ENCODE measurements at regions not wholly inside any gene's neighbourhood (a gene's known extent, or its start where the extent isn't known, plus 50 kb on each side); places are given as distances from the start of the nearest gene placed in this dataset.

DNA sequence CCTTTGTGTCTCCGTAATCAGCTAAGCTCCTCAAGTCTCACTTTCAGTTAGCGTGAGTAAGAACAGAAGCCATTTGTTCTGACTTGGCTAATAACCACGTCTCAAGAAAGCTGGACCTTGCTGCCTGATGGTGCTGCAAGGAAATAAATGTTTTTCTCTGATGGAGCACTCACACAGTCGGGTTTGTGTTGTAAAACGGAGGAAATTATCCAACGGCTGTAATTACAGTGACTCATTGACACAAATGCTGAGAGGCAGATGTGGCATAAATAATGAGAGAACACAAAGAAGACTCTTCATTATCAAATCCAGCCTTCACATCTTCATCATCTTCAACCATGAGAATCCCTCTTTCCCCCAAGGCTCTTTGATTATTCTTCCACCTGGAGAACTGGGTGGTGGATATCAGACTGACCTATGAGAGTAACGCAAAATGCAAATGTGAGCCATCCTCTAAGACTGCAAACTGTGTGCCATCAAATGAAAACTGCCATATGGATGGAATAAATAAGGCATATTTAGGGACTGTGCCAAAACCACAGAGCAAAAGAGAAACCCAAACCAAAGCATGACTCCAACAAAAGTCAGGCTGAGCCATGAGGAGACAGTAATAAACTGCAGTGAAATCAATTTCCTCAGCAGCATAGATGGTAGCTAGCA, 252.6 kb downstream of the RND3 start:
- Histone ChIP-seq H3K4me3 (ENCODE audit: low read length) (no peak overlapping the region), H3K9me3 (ENCODE audit: control insufficient read depth in 2 of 3, low read length in 3 of 3) (no peaks in the 10 kb centered on the region), H3K36me3 (ENCODE audit: control insufficient read depth in 2 of 3, insufficient read depth in 3 of 3, low read length in 3 of 3) (no peaks in the 10 kb centered on the region), H3K4me1 (ENCODE audit: control insufficient read depth in 2 of 2, insufficient read depth in 2 of 2, low read length in 2 of 2) (no peaks in the 10 kb centered on the region), H3K27me3 (ENCODE audit: control insufficient read depth in 2 of 2, insufficient read depth in 2 of 2, low read length in 2 of 2) (no peaks in the 10 kb centered on the region), H3K27ac (ENCODE audit: low read depth, low read length) (no peak overlapping the region)
- H3K27me3 Mint-ChIP-seq, result no peaks in the 10 kb centered on the region
- no peak overlapping the region for H3K27ac Mint-ChIP-seq
- H3K36me3 Mint-ChIP-seq, result no peaks in the 10 kb centered on the region
- no peak for DNase-seq
- H3K4me3 Mint-ChIP-seq, result no peak overlapping the region
- ATAC-seq, result no peak
- POLR2A ChIA-PET, result no interaction called here
- H3K9me3 Mint-ChIP-seq, result peaks cover 0 to 6% (median 0%) of the 10 kb centered on the region in 11 donors
- no peaks in the 10 kb centered on the region for H3K4me1 Mint-ChIP-seq
- CTCF ChIA-PET, result no interaction called here
- intact Hi-C loops (cut with micrococcal nuclease), result no loop called here

DNA sequence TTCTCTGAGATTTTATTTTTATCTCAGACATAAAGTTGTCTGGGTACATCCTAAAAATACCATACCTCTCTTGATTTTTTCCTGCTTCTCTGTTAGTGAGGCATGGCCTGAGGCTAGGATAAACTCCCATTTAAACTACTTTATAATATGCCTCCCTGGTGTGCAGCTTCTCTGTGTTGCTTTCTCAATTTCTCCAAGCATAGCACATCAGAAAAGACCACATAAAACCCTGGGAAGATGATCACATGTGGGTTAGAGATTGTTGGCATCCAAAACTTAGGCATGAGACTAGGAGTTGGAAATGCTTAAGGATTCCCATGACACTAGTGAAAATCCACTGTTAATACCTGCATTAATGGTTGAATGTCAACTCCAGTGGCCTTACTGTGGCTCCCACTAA, 254.6 kb downstream of the RND3 start:
- Mint-ChIP-seq H3K27me3 (no peaks in the 10 kb centered on the region), H3K36me3 (no peaks in the 10 kb centered on the region), H3K27ac (no peak overlapping the region), H3K9me3 (peaks cover 0 to 6% (median 0%) of the 10 kb centered on the region in 11 donors), H3K4me1 (no peaks in the 10 kb centered on the region), H3K4me3 (no peak overlapping the region)
- Histone ChIP-seq H3K27me3 (ENCODE audit: control insufficient read depth in 2 of 2, insufficient read depth in 2 of 2, low read length in 2 of 2) (no peaks in the 10 kb centered on the region), H3K4me1 (ENCODE audit: control insufficient read depth in 2 of 2, insufficient read depth in 2 of 2, low read length in 2 of 2) (no peaks in the 10 kb centered on the region), H3K4me3 (ENCODE audit: low read length) (no peak overlapping the region), H3K9me3 (ENCODE audit: control insufficient read depth in 2 of 3, low read length in 3 of 3) (no peaks in the 10 kb centered on the region), H3K36me3 (ENCODE audit: control insufficient read depth in 2 of 3, insufficient read depth in 3 of 3, low read length in 3 of 3) (no peaks in the 10 kb centered on the region), H3K27ac (ENCODE audit: low read depth, low read length) (no peak overlapping the region)
- intact Hi-C loops (cut with micrococcal nuclease), result no loop called here
- POLR2A ChIA-PET, result no interaction called here
- no peak for DNase-seq
- CTCF ChIA-PET, result no interaction called here
- no peak for ATAC-seq

DNA sequence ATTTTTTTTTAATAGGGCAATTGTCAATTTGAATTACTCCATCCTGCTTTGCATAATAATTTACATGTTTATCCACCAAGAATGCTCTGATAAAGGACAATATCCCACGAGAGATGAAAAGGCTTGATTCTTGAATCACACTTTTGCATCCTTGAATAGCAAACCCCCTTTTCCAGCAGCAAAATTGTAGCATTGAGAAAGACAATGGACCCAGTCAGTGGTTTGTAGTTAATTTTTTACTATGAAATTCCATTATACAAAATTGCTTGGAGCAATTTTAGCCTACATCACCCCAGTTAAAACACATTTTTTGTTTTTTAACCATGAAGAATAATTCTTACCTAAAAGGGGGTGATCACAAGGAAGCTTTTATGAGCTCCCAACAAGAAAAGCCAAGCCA, 255.1 kb downstream of the RND3 start:
- H3K9me3 Mint-ChIP-seq, result peaks cover 0 to 6% (median 0%) of the 10 kb centered on the region in 11 donors
- intact Hi-C loops (cut with micrococcal nuclease), result no loop called here
- no peak overlapping the region for H3K27ac Mint-ChIP-seq

DNA sequence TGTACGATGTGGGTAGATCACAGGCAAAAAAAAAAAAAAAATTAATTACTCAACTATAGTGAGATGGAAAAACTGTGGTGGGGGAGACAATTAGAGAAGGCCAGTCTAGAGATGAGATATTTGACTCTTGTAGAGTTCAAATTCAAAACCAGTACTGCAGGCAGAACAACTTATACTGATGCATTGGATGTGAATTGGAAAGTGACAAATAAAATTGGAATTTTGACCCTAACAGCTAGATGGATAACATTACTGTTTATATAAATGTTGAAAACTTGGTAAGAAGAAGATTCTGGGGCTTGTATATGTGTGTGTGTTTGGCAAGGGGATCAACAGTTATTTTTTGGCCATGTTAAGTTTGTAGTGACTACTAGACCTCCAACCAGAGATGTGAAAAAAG, 256.9 kb downstream of the RND3 start:
- H3K9me3 ChIP-seq (ENCODE audit: control insufficient read depth in 2 of 3, low read length in 3 of 3), result no peaks in the 10 kb centered on the region
- ChIA-PET POLR2A (no interaction called here), CTCF (no interaction called here)
- ATAC-seq (no peak), DNase-seq (no peak)
- Mint-ChIP-seq H3K27ac (no peak overlapping the region), H3K36me3 (no peaks in the 10 kb centered on the region), H3K9me3 (peaks cover 0 to 6% (median 0%) of the 10 kb centered on the region in 11 donors), H3K4me1 (no peaks in the 10 kb centered on the region), H3K4me3 (no peak overlapping the region), H3K27me3 (no peaks in the 10 kb centered on the region)
- no peak overlapping the region for H3K27ac ChIP-seq (ENCODE audit: low read depth, low read length)
- intact Hi-C loops (cut with micrococcal nuclease), result no loop called here
- H3K36me3 ChIP-seq (ENCODE audit: control insufficient read depth in 2 of 3, insufficient read depth in 3 of 3, low read length in 3 of 3), result no peaks in the 10 kb centered on the region
- no peak overlapping the region for H3K4me3 ChIP-seq (ENCODE audit: low read length)
- no peaks in the 10 kb centered on the region for H3K27me3 ChIP-seq (ENCODE audit: control insufficient read depth in 2 of 2, insufficient read depth in 2 of 2, low read length in 2 of 2)
- no peaks in the 10 kb centered on the region for H3K4me1 ChIP-seq (ENCODE audit: control insufficient read depth in 2 of 2, insufficient read depth in 2 of 2, low read length in 2 of 2)

More for the DNA sequence above, 255.1 kb downstream of the RND3 start:
- no peak overlapping the region for H3K4me3 ChIP-seq (ENCODE audit: low read length)
- H3K4me1 Mint-ChIP-seq, result no peaks in the 10 kb centered on the region
- H3K4me3 Mint-ChIP-seq, result no peak overlapping the region
- ChIA-PET CTCF (no interaction called here), POLR2A (no interaction called here)
- H3K9me3 ChIP-seq (ENCODE audit: control insufficient read depth in 2 of 3, low read length in 3 of 3), result no peaks in the 10 kb centered on the region
- H3K4me1 ChIP-seq (ENCODE audit: control insufficient read depth in 2 of 2, insufficient read depth in 2 of 2, low read length in 2 of 2), result no peaks in the 10 kb centered on the region
- H3K27me3 Mint-ChIP-seq, result no peaks in the 10 kb centered on the region
- H3K27me3 ChIP-seq (ENCODE audit: control insufficient read depth in 2 of 2, insufficient read depth in 2 of 2, low read length in 2 of 2), result no peaks in the 10 kb centered on the region
- no peaks in the 10 kb centered on the region for H3K36me3 Mint-ChIP-seq
- H3K27ac ChIP-seq (ENCODE audit: low read depth, low read length), result no peak overlapping the region
- no peaks in the 10 kb centered on the region for H3K36me3 ChIP-seq (ENCODE audit: control insufficient read depth in 2 of 3, insufficient read depth in 3 of 3, low read length in 3 of 3)
- DNase-seq, result no peak
- ATAC-seq, result no peak

DNA sequence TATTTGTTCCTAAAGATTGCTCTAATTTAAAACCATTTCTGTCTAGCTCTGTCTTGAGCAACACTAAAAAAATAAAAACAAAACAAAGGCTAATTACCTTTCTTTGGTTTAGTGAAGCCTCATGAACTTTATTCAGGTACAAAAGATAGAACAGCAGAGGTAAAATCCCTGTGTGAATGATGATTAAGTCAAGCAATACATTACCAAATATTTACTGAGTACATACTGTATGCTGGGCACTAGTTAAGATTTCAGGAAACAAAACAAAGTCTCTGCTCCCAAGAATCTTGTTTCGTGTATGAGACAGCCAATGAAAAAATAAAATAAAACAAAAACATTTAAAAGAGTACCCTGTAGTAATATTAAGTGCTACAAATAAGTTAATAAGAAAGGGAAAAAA, 257.5 kb downstream of the RND3 start:
- H3K27ac ChIP-seq (ENCODE audit: low read depth, low read length), result no peak overlapping the region
- POLR2A ChIA-PET, result no interaction called here
- Mint-ChIP-seq H3K27me3 (no peaks in the 10 kb centered on the region), H3K27ac (no peak overlapping the region), H3K9me3 (peaks cover 0 to 6% (median 0%) of the 10 kb centered on the region in 11 donors), H3K4me3 (no peak overlapping the region), H3K36me3 (no peaks in the 10 kb centered on the region), H3K4me1 (no peaks in the 10 kb centered on the region)
- DNase-seq (no peak), ATAC-seq (no peak)
- CTCF ChIA-PET, result no interaction called here
- no peaks in the 10 kb centered on the region for H3K4me1 ChIP-seq (ENCODE audit: control insufficient read depth in 2 of 2, insufficient read depth in 2 of 2, low read length in 2 of 2)
- H3K9me3 ChIP-seq (ENCODE audit: control insufficient read depth in 2 of 3, low read length in 3 of 3), result no peaks in the 10 kb centered on the region
- H3K4me3 ChIP-seq (ENCODE audit: low read length), result no peak overlapping the region
- intact Hi-C loops (cut with micrococcal nuclease), result no loop called here
- H3K27me3 ChIP-seq (ENCODE audit: control insufficient read depth in 2 of 2, insufficient read depth in 2 of 2, low read length in 2 of 2), result no peaks in the 10 kb centered on the region
- no peaks in the 10 kb centered on the region for H3K36me3 ChIP-seq (ENCODE audit: control insufficient read depth in 2 of 3, insufficient read depth in 3 of 3, low read length in 3 of 3)

DNA sequence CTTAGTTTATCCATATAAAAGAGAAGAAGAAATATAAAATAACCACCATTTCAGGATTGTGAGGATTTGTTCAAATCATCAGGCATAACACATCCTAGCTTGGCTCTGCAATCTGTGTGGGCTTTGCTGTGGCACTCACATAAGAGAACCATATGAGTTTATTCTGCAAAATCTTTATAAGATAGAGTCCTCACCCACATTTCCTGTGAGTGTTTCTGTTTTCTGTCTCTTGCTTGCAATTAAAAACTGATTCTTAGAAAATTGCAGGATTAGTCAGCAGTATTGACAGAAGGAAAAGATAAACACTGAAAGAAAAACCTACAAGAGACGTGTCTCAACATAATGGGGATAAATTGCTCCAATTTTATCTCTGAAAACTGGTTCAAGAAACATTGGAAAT, 258.5 kb downstream of the RND3 start:
- CTCF ChIA-PET, result no interaction called here
- Mint-ChIP-seq H3K36me3 (no peaks in the 10 kb centered on the region), H3K4me3 (no peak overlapping the region), H3K27ac (no peak overlapping the region), H3K9me3 (peaks cover 0 to 6% (median 0%) of the 10 kb centered on the region in 11 donors), H3K27me3 (no peaks in the 10 kb centered on the region), H3K4me1 (no peaks in the 10 kb centered on the region)
- Histone ChIP-seq H3K9me3 (ENCODE audit: control insufficient read depth in 2 of 3, low read length in 3 of 3) (no peaks in the 10 kb centered on the region), H3K4me1 (ENCODE audit: control insufficient read depth in 2 of 2, insufficient read depth in 2 of 2, low read length in 2 of 2) (no peaks in the 10 kb centered on the region), H3K36me3 (ENCODE audit: control insufficient read depth in 2 of 3, insufficient read depth in 3 of 3, low read length in 3 of 3) (no peaks in the 10 kb centered on the region), H3K27ac (ENCODE audit: low read depth, low read length) (no peak overlapping the region), H3K4me3 (ENCODE audit: low read length) (no peak overlapping the region), H3K27me3 (ENCODE audit: control insufficient read depth in 2 of 2, insufficient read depth in 2 of 2, low read length in 2 of 2) (no peaks in the 10 kb centered on the region)
- POLR2A ChIA-PET, result no interaction called here
- ATAC-seq, result no peak
- intact Hi-C loops (cut with micrococcal nuclease), result no loop called here
- DNase-seq, result no peak

DNA sequence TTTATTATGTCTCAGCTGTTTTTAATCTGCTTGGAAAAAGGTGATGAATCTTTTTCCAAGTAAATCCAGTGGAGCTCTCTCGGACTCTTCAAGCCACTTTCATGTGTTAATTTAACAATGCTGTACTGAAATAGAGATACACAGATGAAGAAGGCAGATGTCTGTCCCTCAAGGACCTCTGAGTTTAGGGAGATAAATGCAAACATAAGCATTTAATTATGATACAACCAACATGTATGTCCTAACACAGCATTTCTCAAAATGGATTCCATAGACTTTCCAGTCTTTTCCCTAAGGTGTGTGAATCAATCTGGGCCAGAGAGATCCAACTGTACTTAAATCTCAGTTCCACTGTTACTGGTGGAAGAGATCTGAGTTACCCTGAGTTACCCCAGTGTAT, 262.4 kb downstream of the RND3 start:
- ATAC-seq, result no peak
- intact Hi-C loops (cut with micrococcal nuclease), result no loop called here
- peaks cover 0 to 2% (median 0%) of the 10 kb centered on the region in 11 donors for H3K9me3 Mint-ChIP-seq
- no peaks in the 10 kb centered on the region for H3K4me1 Mint-ChIP-seq
- no peak for DNase-seq
- CTCF ChIA-PET, result no interaction called here
- Histone ChIP-seq H3K27me3 (ENCODE audit: control insufficient read depth in 2 of 2, insufficient read depth in 2 of 2, low read length in 2 of 2) (no peaks in the 10 kb centered on the region), H3K27ac (ENCODE audit: low read depth, low read length) (no peak overlapping the region), H3K9me3 (ENCODE audit: control insufficient read depth in 2 of 3, low read length in 3 of 3) (no peaks in the 10 kb centered on the region), H3K4me1 (ENCODE audit: control insufficient read depth in 2 of 2, insufficient read depth in 2 of 2, low read length in 2 of 2) (no peaks in the 10 kb centered on the region), H3K36me3 (ENCODE audit: control insufficient read depth in 2 of 3, insufficient read depth in 3 of 3, low read length in 3 of 3) (no peaks in the 10 kb centered on the region), H3K4me3 (ENCODE audit: low read length) (no peak overlapping the region)
- no peak overlapping the region for H3K27ac Mint-ChIP-seq
- H3K4me3 Mint-ChIP-seq, result no peak overlapping the region
- H3K27me3 Mint-ChIP-seq, result no peaks in the 10 kb centered on the region
- POLR2A ChIA-PET, result no interaction called here
- H3K36me3 Mint-ChIP-seq, result no peaks in the 10 kb centered on the region

Measured in naive thymus-derived CD4-positive, alpha-beta T cell (primary cell).